ENCODE measurements at regions not wholly inside any gene's neighbourhood (a gene's known extent, or its start where the extent isn't known, plus 50 kb on each side); places are given as distances from the start of the nearest gene placed in this dataset.
"Not testable (repeated sequence)": the region's sequence is repeated elsewhere in the genome, so short reads cannot be mapped to it uniquely, and the experiment has no call there.

- not testable (repeated sequence) for DNase-seq
Measured at GRCh38 chr1:30097851-30098250, 625.5 kb downstream of the MATN1 start.

DNA sequence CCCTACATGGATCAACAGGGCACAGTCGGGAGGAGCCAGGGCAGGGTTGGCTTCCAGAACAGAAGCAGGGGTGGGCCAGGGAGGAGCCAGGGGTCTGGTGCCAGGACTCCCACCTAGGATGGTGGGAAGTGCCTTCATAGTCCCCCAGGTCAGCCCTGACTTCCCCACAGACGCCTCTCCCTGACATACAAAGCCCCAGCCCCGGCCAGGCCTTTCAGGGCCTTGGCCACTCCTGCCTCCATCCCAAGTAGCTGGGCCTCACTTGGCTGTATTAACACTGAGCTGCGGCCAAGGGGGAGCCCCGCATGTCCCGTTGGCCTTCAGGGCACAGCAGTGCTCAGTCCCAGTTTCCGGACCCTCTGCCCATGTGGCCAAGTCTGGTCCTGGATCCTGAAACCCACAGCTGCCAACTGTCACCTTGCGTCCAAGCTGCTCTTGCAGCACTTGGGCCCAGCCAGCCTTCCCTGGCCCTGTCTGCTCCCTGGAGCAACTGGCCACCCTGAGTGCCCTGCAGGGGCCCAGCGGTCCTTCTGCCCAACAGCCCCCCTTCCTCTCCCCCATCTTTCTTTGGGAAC, 627.8 kb downstream of the MATN1 start:
- no peak for DNase-seq

- no peak for DNase-seq
Measured at GRCh38 chr1:30095051-30095450, 628.3 kb downstream of the MATN1 start.

- DNase-seq = no peak
Measured at GRCh38 chr1:30092051-30092858, 631.1 kb downstream of the MATN1 start.

- no peak for DNase-seq
Measured at GRCh38 chr1:30090162-30090820, 633.1 kb downstream of the MATN1 start.

- DNase-seq = peak in 1 of 3 donors; percentile 26
Measured at GRCh38 chr1:30089024-30089430, 634.4 kb downstream of the MATN1 start.

- no peak for DNase-seq
Measured at GRCh38 chr1:30088594-30088993, 634.8 kb downstream of the MATN1 start.

DNA sequence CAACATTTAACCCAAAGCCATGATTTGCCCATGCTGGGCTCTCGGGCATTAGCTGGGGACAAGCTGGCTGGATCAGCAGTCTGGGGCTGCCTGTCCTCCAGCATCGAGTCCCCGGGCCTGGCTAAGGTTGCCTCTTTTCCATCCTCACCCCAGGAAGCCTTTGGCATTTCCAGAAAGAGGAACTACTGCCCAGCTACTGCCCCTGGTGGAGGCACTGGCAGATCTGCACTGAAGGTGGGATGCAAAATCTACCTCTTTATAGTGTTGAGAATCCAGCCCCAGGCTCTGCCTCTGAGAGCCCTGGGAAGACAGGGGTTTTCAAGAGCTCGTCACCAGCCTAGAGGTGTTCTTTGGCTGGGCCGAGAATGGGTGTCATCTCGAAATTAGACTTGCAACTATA, 635.9 kb downstream of the MATN1 start:
- no peak for DNase-seq

DNA sequence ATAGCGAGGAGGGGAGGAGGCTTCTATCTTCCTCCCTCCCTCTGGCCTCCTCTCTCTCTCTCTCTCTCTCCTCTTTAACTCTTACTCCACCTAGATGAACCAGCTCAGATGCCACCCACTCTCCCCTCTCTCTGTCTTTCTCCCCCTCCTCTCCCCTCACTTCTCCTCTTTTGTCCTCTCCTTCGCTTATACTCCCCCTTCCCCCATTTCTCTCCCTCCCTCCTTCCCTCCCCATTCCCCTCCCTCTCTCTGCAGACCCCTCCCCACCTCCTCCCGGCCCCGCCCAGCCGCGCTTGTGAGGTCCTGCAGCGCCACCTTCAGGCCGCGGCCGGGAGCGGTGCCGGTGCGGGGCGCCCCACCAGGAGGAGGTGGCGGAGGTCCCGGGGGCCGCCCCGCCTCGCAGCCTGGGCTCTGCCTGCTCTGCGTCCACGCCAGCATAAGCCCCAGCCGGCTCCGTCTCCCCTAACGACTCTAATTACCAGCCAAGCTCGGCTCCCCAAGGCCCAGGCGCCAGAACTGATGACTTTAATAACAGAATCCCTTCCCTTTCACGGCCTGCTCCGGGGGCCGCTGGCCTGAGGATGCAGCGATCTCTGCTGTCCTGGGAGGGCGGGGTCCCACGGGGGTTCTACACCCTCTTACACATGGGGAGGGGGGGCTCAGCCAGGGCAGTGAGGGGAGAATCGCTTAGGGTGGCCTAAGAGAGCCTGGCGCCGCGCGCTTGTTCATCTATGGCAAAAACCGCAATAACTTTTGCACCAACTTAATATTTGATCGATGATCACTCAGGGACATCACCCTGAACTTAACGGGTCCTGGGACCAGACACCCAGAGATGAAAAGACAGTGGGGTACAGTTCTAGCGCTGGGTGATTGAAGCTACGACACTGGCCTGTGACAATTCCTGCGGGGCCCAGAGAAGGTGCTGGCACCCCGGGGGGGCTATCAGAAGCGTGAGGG, 637.3 kb downstream of the MATN1 start:
- peak; percentile 23 to 73 (median 55) for DNase-seq

GRCh38 chr1:30084909-30085571, 638.3 kb downstream of the MATN1 start:
- DNase-seq = peak in 1 of 3 donors; percentile 9

GRCh38 chr1:30083800-30084464, 639.5 kb downstream of the MATN1 start:
- peak in 2 of 3 donors; percentile 49 to 62 for DNase-seq

GRCh38 chr1:30081379-30082102, 641.8 kb downstream of the MATN1 start:
- DNase-seq = no peak

DNA sequence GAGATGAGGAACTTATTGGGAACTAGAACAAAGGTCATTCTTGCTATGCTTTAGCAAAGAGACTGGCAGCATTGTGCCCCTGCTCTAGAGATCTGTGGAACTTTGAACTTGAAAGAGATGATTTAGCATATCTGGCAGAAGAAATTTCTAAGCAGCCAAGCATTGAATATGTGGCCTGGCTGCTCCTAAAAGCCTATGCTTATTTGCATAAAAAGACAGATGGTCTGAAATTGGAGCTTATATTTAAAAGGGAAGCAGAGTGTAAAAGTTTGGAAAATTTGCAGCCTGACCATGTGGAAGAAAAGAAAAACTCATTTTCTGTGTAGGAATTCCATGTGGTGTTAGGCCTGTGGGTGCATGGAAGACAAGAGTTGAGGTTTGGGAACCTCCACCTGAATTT, 647.5 kb downstream of the MATN1 start:
- not testable (repeated sequence) for DNase-seq

DNA sequence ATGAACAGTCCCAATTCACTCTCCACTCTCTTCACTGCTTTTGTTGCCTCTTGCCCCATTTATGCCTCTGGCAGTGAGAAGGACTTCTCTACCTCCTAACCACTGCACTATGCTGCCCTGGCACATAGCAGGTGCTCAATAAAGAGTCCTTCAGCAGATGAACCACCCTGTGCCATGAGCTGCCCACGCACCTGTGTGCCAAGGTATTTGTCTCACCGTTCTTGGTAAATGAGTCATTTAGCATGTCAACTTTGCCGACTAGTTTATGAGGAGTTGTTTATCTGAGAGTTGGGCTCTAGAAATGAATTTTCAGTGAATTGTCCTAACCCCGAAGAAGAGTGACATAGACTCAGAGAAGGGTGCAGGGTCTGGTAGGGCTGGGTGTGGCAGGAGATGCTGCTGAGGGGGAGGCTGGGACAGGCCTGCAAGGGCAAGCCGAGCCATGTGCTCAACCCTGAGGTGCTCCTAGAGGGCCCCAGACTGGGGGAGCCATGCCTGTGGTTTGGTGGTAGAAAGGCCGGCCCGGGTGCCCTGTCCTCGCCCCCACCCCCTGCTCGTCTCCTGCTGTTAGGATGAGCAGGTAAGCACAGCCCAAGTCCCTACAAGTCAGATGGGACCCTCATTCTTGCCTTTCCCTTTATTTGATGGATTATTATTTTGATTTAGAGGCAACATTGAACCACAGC, 654.5 kb downstream of the MATN1 start:
- DNase-seq = no peak

DNA sequence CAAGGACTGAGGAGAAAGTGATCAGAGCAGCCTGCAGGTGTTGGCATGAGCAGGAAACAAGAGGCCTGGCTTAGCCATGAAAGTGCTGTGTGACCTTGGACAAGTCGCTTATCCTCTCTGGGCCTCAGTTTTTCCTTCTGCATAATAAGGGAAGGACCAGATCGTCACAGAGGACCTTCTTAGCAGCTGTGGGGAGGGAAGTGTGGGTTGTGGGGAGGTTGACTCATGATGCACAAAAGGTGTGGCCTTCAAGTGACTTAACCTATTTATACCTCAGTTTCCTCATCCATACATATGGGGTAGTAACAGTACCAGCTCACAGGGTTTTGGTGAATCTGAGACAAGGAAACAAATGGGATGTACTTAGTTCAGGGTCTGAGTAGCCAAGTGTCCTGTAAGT, 658.8 kb downstream of the MATN1 start:
- DNase-seq = no peak

DNA sequence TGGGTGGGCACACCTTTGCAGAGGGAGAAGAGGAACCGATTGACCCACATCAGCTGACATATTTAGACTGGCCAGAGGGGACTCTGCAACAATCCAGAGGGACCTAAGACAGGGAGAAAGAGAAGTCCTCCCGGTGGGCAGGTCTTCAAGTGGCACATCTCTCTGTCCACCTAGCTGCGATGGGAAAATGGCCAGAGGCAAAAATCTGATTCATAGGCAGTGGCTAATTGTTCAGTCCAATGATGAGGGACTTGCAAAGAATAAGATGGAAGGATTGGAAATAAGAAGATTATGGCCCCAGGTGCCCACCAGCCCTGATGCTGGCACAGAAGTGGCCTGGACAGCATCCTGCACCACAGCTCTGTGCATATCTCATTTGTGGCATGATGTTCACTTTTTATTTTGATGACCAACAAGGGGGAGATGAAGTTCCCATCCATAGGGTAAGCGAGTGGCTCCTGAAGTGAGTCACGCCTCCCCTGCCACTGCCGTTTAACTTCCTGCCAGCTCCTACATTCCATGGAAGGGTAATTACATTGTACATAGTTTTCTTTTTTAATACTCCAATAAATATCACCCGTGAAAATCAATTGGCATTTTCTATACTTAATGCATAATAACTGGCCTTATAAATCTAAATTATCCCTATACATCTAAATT, 659.6 kb downstream of the MATN1 start:
- no peak for DNase-seq

GRCh38 chr1:30061292-30062220, 661.8 kb downstream of the MATN1 start:
- DNase-seq = no peak

GRCh38 chr1:30060738-30061137, 662.6 kb downstream of the MATN1 start:
- DNase-seq = no peak
